ENCODE measurements at regions not wholly inside any gene's neighbourhood (a gene's known extent, or its start where the extent isn't known, plus 50 kb on each side); places are given as distances from the start of the nearest gene placed in this dataset.

GRCh38 chr1:96632045-96632664 is 89.4 kb upstream of the PTBP2 start:
- no peak for DNase-seq (ENCODE audit: low spot score)
- no peak for TF ChIP-seq CTCF (IDR thresholded peaks at IDR 0.05; ENCODE audit: extremely low read depth, insufficient read depth, missing control alignments)
- in situ Hi-C loops (cut with MboI; ENCODE audit: low pct_unique_long_range_greater_than_20kb, low sequenced_read_pairs, unreplicated experiment): no loop called here

GRCh38 chr1:96633695-96634094 is 87.9 kb upstream of the PTBP2 start:
- no peak for DNase-seq (ENCODE audit: low spot score)
- in situ Hi-C loops (cut with MboI; ENCODE audit: low pct_unique_long_range_greater_than_20kb, low sequenced_read_pairs, unreplicated experiment): no loop called here
- TF ChIP-seq CTCF (IDR thresholded peaks at IDR 0.05; ENCODE audit: extremely low read depth, insufficient read depth, missing control alignments): no peak

GRCh38 chr1:96634883-96635282 is 86.7 kb upstream of the PTBP2 start:
- DNase-seq (ENCODE audit: low spot score): no peak
- no peak for TF ChIP-seq CTCF (IDR thresholded peaks at IDR 0.05; ENCODE audit: extremely low read depth, insufficient read depth, missing control alignments)
- in situ Hi-C loops (cut with MboI; ENCODE audit: low pct_unique_long_range_greater_than_20kb, low sequenced_read_pairs, unreplicated experiment): no loop called here

GRCh38 chr1:96641282-96641681 is 80.3 kb upstream of the PTBP2 start:
- no peak for TF ChIP-seq CTCF (IDR thresholded peaks at IDR 0.05; ENCODE audit: extremely low read depth, insufficient read depth, missing control alignments)
- DNase-seq (ENCODE audit: low spot score): no peak
- in situ Hi-C loops (cut with MboI; ENCODE audit: low pct_unique_long_range_greater_than_20kb, low sequenced_read_pairs, unreplicated experiment): no loop called here

GRCh38 chr1:96643519-96643918 is 78.1 kb upstream of the PTBP2 start:
- in situ Hi-C loops (cut with MboI; ENCODE audit: low pct_unique_long_range_greater_than_20kb, low sequenced_read_pairs, unreplicated experiment): no loop called here
- no peak for TF ChIP-seq CTCF (IDR thresholded peaks at IDR 0.05; ENCODE audit: extremely low read depth, insufficient read depth, missing control alignments)
- DNase-seq (ENCODE audit: low spot score): no peak

DNA sequence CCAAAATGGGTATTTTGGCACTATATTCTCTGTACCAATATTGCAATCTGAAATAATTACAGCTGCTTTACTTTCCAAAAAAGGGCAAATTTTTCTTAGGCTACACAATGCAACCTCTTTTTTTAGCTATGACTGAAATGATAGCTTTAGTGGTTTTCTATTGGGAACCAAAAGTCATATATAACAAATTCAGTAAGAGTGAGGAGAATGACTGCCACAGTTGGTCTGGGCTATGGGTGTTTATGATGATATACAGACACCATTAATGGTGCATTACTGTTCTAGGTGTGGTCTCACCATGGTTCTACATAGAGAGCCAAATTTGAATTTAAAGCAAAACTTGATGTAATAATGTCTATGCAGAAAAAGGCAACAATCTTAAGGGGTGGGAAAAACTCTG is 72.3 kb upstream of the PTBP2 start:
- no peak for TF ChIP-seq CTCF (IDR thresholded peaks at IDR 0.05; ENCODE audit: extremely low read depth, insufficient read depth, missing control alignments)
- in situ Hi-C loops (cut with MboI; ENCODE audit: low pct_unique_long_range_greater_than_20kb, low sequenced_read_pairs, unreplicated experiment): no loop called here
- DNase-seq (ENCODE audit: low spot score): no peak

DNA sequence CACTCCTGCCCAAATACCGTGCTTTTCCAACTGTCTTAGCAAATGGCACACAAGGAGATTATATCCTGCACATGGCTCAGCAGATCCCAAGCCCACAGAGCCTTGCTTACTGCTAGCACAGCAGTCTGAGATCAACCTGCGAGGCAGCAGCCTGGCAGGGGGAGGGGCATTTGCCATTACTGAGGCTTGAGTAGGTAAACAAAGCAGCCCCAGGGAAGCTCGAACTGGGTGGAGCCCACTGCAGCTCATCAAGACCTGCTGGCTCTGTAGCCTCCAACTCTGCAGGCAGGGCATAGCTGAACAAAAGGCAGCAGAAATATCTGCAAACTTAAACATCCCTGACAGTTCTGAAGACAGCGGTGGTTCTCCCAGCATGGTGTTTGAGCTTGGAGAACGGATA is 70.1 kb upstream of the PTBP2 start:
- in situ Hi-C loops (cut with MboI; ENCODE audit: low pct_unique_long_range_greater_than_20kb, low sequenced_read_pairs, unreplicated experiment): no loop called here
- no peak for TF ChIP-seq CTCF (IDR thresholded peaks at IDR 0.05; ENCODE audit: extremely low read depth, insufficient read depth, missing control alignments)
- no peak for DNase-seq (ENCODE audit: low spot score)
